Lung (tissue), 11 donors: ENCODE measurements at regions not wholly inside any gene's neighbourhood (a gene's known extent, or its start where the extent isn't known, plus 50 kb on each side); places are given as distances from the start of the nearest gene placed in this dataset.

Experiments used
- ATAC-seq: fragments of 200-7000 bp; cut with Tn5 transposase; one replicate; pipeline ENCODE4 v1.9.1; 2020; ENCODE audit warnings: moderate number of reproducible peaks; ENCODE audit not compliant: insufficient read depth, low FRiP score
- DNase-seq, 3 donors: peaks; one replicate each; pipeline ENCODE4 v3.0.0-alpha.2; 2013 to 2017
- H3K27ac ChIP-seq, 2 donors: one replicate each; pipeline ENCODE4 v1.5.1; 2013; ENCODE audit warnings: mild to moderate bottlenecking in 2 of 2, moderate library complexity in 2 of 2, control low read depth in 1 of 2, inconsistent platforms in 1 of 2, low read depth in 1 of 2, low read length in 1 of 2
- H3K27me3 ChIP-seq, 3 donors: one replicate each; pipeline ENCODE4 v1.5.1; 2013; ENCODE audit warnings: low read length in 2 of 3; ENCODE audit not compliant: control insufficient read depth in 3 of 3, insufficient read depth in 3 of 3
- H3K36me3 ChIP-seq, 4 donors: one replicate each; pipeline ENCODE4 v1.5.1; 2013; ENCODE audit warnings: low read length in 4 of 4, mild to moderate bottlenecking in 1 of 4, moderate library complexity in 1 of 4; ENCODE audit not compliant: control insufficient read depth in 4 of 4, insufficient read depth in 4 of 4
- H3K4me1 ChIP-seq, 5 donors: one replicate each; pipeline ENCODE4 v1.5.1; 2013; ENCODE audit warnings: low read length in 5 of 5, mild to moderate bottlenecking in 2 of 5, moderate library complexity in 1 of 5; ENCODE audit not compliant: control insufficient read depth in 5 of 5, insufficient read depth in 5 of 5
- H3K4me3 ChIP-seq: one replicate; pipeline ENCODE4 v1.5.1; 2013; ENCODE audit warnings: mild to moderate bottlenecking, control low read depth, moderate library complexity
- H3K9ac ChIP-seq, 2 donors: one replicate each; pipeline ENCODE4 v1.5.1; 2013; ENCODE audit warnings: low read length in 2 of 2, control low read depth in 1 of 2; ENCODE audit not compliant: insufficient read depth in 1 of 2
- H3K9me3 ChIP-seq, 4 donors: one replicate each; pipeline ENCODE4 v1.5.1; 2013; ENCODE audit warnings: low read length in 3 of 4, mild to moderate bottlenecking in 1 of 4, moderate library complexity in 1 of 4; ENCODE audit not compliant: control insufficient read depth in 4 of 4, insufficient read depth in 3 of 4
- WGBS, 2 donors: extraction: QIAGEN DNeasy Blood & Tissue Kit; methylation state at CpG; one replicate each; pipeline ENCODE4 v1.1.7; 2013; 5-methylcytosine and 5-hydroxymethylcytosine counted together
- TF ChIP-seq, protein P1 (sequence below): IDR thresholded peaks from 2 replicates; pipeline ENCODE4 v1.5.1; 2012; ENCODE audit warnings: mild to moderate bottlenecking; ENCODE audit errors: control extremely low read depth, extremely low read depth
- donor health status: control.
- donor health status: control.
- donor health status: Bipolar disorder and iron deficiency.
- donor health status: healthy.
- donor health status: DM: yes; HTN: yes; CAD: no.

- Histone ChIP-seq H3K4me3 (no peak overlapping the region), H3K36me3 (no peaks in the 10 kb centered on the region), H3K27ac (no peak overlapping the region), H3K9ac (no peak overlapping the region), H3K27me3 (no peaks in the 10 kb centered on the region), H3K9me3 (no peaks in the 10 kb centered on the region), H3K4me1 (peaks cover 0 to 14% (median 0%) of the 10 kb centered on the region in 5 donors)
- TF ChIP-seq, protein P1, sequence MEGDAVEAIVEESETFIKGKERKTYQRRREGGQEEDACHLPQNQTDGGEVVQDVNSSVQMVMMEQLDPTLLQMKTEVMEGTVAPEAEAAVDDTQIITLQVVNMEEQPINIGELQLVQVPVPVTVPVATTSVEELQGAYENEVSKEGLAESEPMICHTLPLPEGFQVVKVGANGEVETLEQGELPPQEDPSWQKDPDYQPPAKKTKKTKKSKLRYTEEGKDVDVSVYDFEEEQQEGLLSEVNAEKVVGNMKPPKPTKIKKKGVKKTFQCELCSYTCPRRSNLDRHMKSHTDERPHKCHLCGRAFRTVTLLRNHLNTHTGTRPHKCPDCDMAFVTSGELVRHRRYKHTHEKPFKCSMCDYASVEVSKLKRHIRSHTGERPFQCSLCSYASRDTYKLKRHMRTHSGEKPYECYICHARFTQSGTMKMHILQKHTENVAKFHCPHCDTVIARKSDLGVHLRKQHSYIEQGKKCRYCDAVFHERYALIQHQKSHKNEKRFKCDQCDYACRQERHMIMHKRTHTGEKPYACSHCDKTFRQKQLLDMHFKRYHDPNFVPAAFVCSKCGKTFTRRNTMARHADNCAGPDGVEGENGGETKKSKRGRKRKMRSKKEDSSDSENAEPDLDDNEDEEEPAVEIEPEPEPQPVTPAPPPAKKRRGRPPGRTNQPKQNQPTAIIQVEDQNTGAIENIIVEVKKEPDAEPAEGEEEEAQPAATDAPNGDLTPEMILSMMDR: no peak
- no peak for DNase-seq
- ATAC-seq: no peak
- WGBS, 2 donors: 86 to 94% methylated on average over 8 of the region's 8 CpGs
Measured at GRCh38 chr5:133905424-133905823, 63.0 kb downstream of the C5orf15 start.

DNA sequence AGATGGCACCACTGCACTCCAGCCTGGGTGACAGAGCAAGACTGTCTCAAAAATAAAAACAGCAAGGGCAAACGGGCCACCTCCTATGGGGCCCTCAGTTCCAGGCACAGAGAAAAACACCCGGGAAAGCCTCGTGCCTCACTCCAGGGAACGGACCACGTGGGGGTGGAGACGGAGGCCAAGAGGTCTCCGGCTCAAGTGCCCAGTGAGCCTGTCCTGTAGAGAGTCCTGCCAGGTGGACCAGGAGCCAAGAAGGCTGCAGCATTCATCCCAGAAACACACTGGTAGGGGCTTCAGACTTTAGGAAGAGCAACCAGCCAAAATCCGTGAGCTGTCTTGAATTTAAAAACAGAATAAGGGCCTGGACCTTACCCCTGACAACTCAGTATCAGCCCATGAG is 63.8 kb downstream of the C5orf15 start:
- Histone ChIP-seq H3K4me1 (peaks cover 0 to 6% (median 0%) of the 10 kb centered on the region in 5 donors), H3K27ac (no peak overlapping the region), H3K36me3 (no peaks in the 10 kb centered on the region), H3K4me3 (no peak overlapping the region), H3K9me3 (no peaks in the 10 kb centered on the region), H3K27me3 (no peaks in the 10 kb centered on the region), H3K9ac (no peak overlapping the region)
- WGBS, 2 donors: 85 to 91% methylated on average over 8 of the region's 8 CpGs
- no peak for ATAC-seq
- TF ChIP-seq, protein P1: no peak
- no peak for DNase-seq

DNA sequence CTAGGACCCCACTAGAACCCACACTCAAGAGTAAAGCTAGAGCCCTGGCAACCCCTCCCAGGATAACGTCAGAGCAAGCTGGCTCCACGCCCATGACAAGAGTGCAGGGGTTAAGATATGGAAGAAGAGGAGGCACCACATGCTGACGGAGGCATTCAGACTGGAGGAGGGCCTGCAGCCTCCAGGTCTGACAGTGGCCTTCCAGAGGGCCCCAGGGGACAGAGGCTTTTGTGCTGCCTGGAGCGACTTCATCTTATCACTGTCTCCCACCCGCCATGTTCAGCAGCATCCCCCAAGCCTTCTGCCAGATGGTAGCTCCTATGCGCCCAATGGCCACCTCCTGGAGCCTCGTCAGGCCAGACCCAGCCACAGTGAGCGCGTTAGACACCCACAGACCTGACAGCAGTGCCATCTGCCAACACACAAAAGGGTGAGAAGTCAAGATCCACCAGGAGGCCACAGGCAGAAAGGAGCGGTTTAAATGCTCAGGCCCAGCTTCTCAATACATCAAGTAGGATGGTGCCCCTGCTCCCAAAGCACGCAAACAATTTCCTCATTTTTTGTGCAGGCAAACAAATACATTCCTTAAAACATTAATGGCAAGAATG is 65.8 kb downstream of the C5orf15 start:
- H3K36me3 ChIP-seq: no peaks in the 10 kb centered on the region
- ATAC-seq: no peak
- TF ChIP-seq, protein P1: no peak
- no peaks in the 10 kb centered on the region for H3K4me1 ChIP-seq
- no peak overlapping the region for H3K4me3 ChIP-seq
- no peaks in the 10 kb centered on the region for H3K9me3 ChIP-seq
- DNase-seq: peak; percentile 19 to 41 (median 33)
- 86 to 92% methylated on average over 10 to 11 of the region's 11 CpGs for WGBS, 2 donors
- H3K27ac ChIP-seq: no peak overlapping the region
- no peaks in the 10 kb centered on the region for H3K27me3 ChIP-seq
- H3K9ac ChIP-seq: no peak overlapping the region
